Natural killer cell (primary cell): ENCODE measurements at regions not wholly inside any gene's neighbourhood (a gene's known extent, or its start where the extent isn't known, plus 50 kb on each side); places are given as distances from the start of the nearest gene placed in this dataset.

Source experiments
- ATAC-seq, 3 donors: fragments of 150-1000 bp in 2 of 3; fragments of 200-7000 bp in 1 of 3; cut with Tn5 transposase; 1 replicate in 1 of 3; 2 replicates in 2 of 3; pipeline ENCODE4 v1.10.0; 2021; ENCODE audit warnings: mild to moderate bottlenecking in 2 of 3, moderate library complexity in 2 of 3
- DNase-seq, 2 donors: peaks; one replicate each; pipeline versions ENCODE4 v3.0.0 to v3.0.0-alpha.2; 2013 to 2021; ENCODE audit warnings: mixed read lengths in 1 of 2
- H3K27ac ChIP-seq: one replicate; pipeline ENCODE4 v1.5.1; 2013; ENCODE audit warnings: mild to moderate bottlenecking, low read length
- H3K27me3 ChIP-seq: one replicate; pipeline ENCODE4 v1.6.1; 2013; ENCODE audit warnings: low read length; ENCODE audit not compliant: control insufficient read depth, insufficient read depth
- H3K36me3 ChIP-seq: one replicate; pipeline ENCODE4 v1.6.1; 2013; ENCODE audit warnings: low read length; ENCODE audit not compliant: control insufficient read depth, insufficient read depth
- H3K4me1 ChIP-seq: one replicate; pipeline ENCODE4 v1.6.1; 2013; ENCODE audit warnings: low read length; ENCODE audit not compliant: control insufficient read depth, insufficient read depth
- H3K4me3 ChIP-seq: one replicate; pipeline ENCODE4 v1.5.1; 2013; ENCODE audit warnings: low read length
- H3K9me3 ChIP-seq: one replicate; pipeline ENCODE4 v1.6.1; 2013; ENCODE audit warnings: low read length; ENCODE audit not compliant: control insufficient read depth, insufficient read depth
- H3K27ac Mint-ChIP-seq, 2 donors: one replicate each; pipeline ENCODE4 v1.8.0; 2022; ENCODE audit warnings: mild to moderate bottlenecking in 2 of 2, mixed read lengths in 2 of 2, moderate library complexity in 1 of 2
- H3K27me3 Mint-ChIP-seq, 2 donors: one replicate each; pipeline ENCODE4 v1.8.0; 2022; ENCODE audit warnings: low read depth in 2 of 2, mixed read lengths in 2 of 2
- H3K36me3 Mint-ChIP-seq: one replicate; pipeline ENCODE4 v1.8.0; 2022; ENCODE audit warnings: mixed read lengths
- H3K4me1 Mint-ChIP-seq, 2 donors: one replicate each; pipeline ENCODE4 v1.8.0; 2022; ENCODE audit warnings: mixed read lengths in 2 of 2
- H3K4me3 Mint-ChIP-seq: one replicate; pipeline ENCODE4 v1.8.0; 2022; ENCODE audit warnings: mild to moderate bottlenecking, moderate library complexity, mixed read lengths
- H3K9me3 Mint-ChIP-seq, 2 donors: one replicate each; pipeline ENCODE4 v1.8.0; 2022; ENCODE audit warnings: mixed read lengths in 2 of 2
- CTCF ChIP-seq: fragments of 200-600 bp; IDR thresholded peaks from one replicate; pipeline ENCODE4 v1.8.0; 2022; ENCODE audit warnings: antibody characterized with exemption
- WGBS: methylation state at CpG from one replicate; pipeline ENCODE4 v1.1.7; 2013; ENCODE audit warnings: missing lambda C conversion rate; ENCODE audit not compliant: insufficient coverage; 5-methylcytosine and 5-hydroxymethylcytosine counted together
- intact Hi-C: fragments of 100-400 bp; cut with micrococcal nuclease; formaldehyde crosslinking; loops from one replicate; pipeline ENCODE4 v1.14.2; 2022

GRCh38 chr2:134019871-134020270 lies 234.0 kb upstream of the MGAT5 start:
- H3K9me3 ChIP-seq: no peaks in the 10 kb centered on the region
- Mint-ChIP-seq H3K9me3 (no peaks in the 10 kb centered on the region), H3K27me3 (peaks cover 12 to 14% of the 10 kb centered on the region in 2 donors), H3K4me3 (no peak overlapping the region), H3K36me3 (no peaks in the 10 kb centered on the region), H3K27ac (no peak overlapping the region), H3K4me1 (peaks cover 13 to 24% of the 10 kb centered on the region in 2 donors)
- H3K27ac ChIP-seq: no peak overlapping the region
- WGBS: 92% methylated on average over 1 of the region's 2 CpGs
- H3K4me1 ChIP-seq: peaks cover 9% of the 10 kb centered on the region
- H3K4me3 ChIP-seq: no peak overlapping the region
- intact Hi-C loops: no loop called here
- DNase-seq (no peak), ATAC-seq (no peak)
- no peaks in the 10 kb centered on the region for H3K27me3 ChIP-seq
- H3K36me3 ChIP-seq: no peaks in the 10 kb centered on the region
- TF ChIP-seq CTCF: no peak

- H3K4me3 Mint-ChIP-seq: no peak overlapping the region
- intact Hi-C loops: no loop called here
- peak in 2 of 3 donors; percentile 37 to 76 for ATAC-seq
These were observed 233.3 kb upstream of the MGAT5 start for GRCh38 chr2:134020608-134021007.

GRCh38 chr2:134021830-134022524 lies 231.9 kb upstream of the MGAT5 start:
- H3K27me3 Mint-ChIP-seq: peaks cover 20 to 31% of the 10 kb centered on the region in 2 donors
- no peak overlapping the region for H3K27ac ChIP-seq
- H3K4me3 Mint-ChIP-seq: no peak overlapping the region
- peaks cover 13 to 24% of the 10 kb centered on the region in 2 donors for H3K4me1 Mint-ChIP-seq
- DNase-seq: no peak
- H3K9me3 Mint-ChIP-seq: no peaks in the 10 kb centered on the region
- H3K4me3 ChIP-seq: no peak overlapping the region
- 83% methylated on average over 5 of the region's 5 CpGs for WGBS
- peaks cover 4% of the 10 kb centered on the region for H3K27me3 ChIP-seq
- H3K4me1 ChIP-seq: peaks cover 9% of the 10 kb centered on the region
- H3K36me3 ChIP-seq: no peaks in the 10 kb centered on the region
- H3K27ac Mint-ChIP-seq: no peak overlapping the region
- intact Hi-C loops: no loop called here
- no peak for ATAC-seq
- H3K36me3 Mint-ChIP-seq: no peaks in the 10 kb centered on the region
- no peak for TF ChIP-seq CTCF
- no peaks in the 10 kb centered on the region for H3K9me3 ChIP-seq

More at GRCh38 chr2:134020608-134021007, 233.3 kb upstream of the MGAT5 start:
- Mint-ChIP-seq H3K9me3 (no peaks in the 10 kb centered on the region), H3K36me3 (no peaks in the 10 kb centered on the region), H3K27ac (no peak overlapping the region), H3K27me3 (peaks cover 12 to 17% of the 10 kb centered on the region in 2 donors), H3K4me1 (peaks cover 13 to 24% of the 10 kb centered on the region in 2 donors)
- Histone ChIP-seq H3K4me3 (no peak overlapping the region), H3K27me3 (no peaks in the 10 kb centered on the region), H3K27ac (no peak overlapping the region), H3K4me1 (peaks cover 9% of the 10 kb centered on the region), H3K36me3 (no peaks in the 10 kb centered on the region), H3K9me3 (no peaks in the 10 kb centered on the region)
- WGBS: 60% methylated on average over 1 of the region's 3 CpGs
- TF ChIP-seq CTCF: no peak
- DNase-seq: peak in 1 of 2 donors; percentile 52

GRCh38 chr2:134023854-134024253 lies 230.0 kb upstream of the MGAT5 start:
- Mint-ChIP-seq H3K4me1 (peaks cover 13 to 24% of the 10 kb centered on the region in 2 donors), H3K4me3 (no peak overlapping the region), H3K27ac (no peak overlapping the region), H3K27me3 (peaks cover 28 to 31% of the 10 kb centered on the region in 2 donors), H3K36me3 (no peaks in the 10 kb centered on the region), H3K9me3 (no peaks in the 10 kb centered on the region)
- no peak for DNase-seq
- WGBS: 80% methylated on average over 5 of the region's 5 CpGs
- H3K27me3 ChIP-seq: peaks cover 12% of the 10 kb centered on the region
- TF ChIP-seq CTCF: no peak
- H3K27ac ChIP-seq: no peak overlapping the region
- intact Hi-C loops: no loop called here
- H3K4me1 ChIP-seq: peaks cover 9% of the 10 kb centered on the region
- H3K9me3 ChIP-seq: no peaks in the 10 kb centered on the region
- no peaks in the 10 kb centered on the region for H3K36me3 ChIP-seq
- ATAC-seq: no peak
- H3K4me3 ChIP-seq: no peak overlapping the region
